ENCODE measurements at regions not wholly inside any gene's neighbourhood (a gene's known extent, or its start where the extent isn't known, plus 50 kb on each side); places are given as distances from the start of the nearest gene placed in this dataset.

- DNase-seq: no peak
- no peaks in the 10 kb centered on the region for H3K9me3 ChIP-seq
- 46 to 59% methylated on average over 4 of the region's 4 CpGs for WGBS, 2 donors
Measured at GRCh38 chr11:96607864-96608558, 218.2 kb downstream of the JRKL start.

GRCh38 chr11:96614101-96614500 lies 224.3 kb downstream of the JRKL start:
- Histone ChIP-seq H3K27me3 (no peaks in the 10 kb centered on the region), H3K4me1 (no peaks in the 10 kb centered on the region), H3K4me3 (no peak overlapping the region), H3K36me3 (no peaks in the 10 kb centered on the region), H3K9me3 (no peaks in the 10 kb centered on the region), H3K27ac (no peak overlapping the region)
- WGBS, 2 donors: 56 to 65% methylated on average over 4 of the region's 4 CpGs
- TF ChIP-seq CTCF (IDR thresholded peaks at IDR 0.05) (no peak), POLR2A (IDR thresholded peaks at IDR 0.05) (no peak)
- no peak for DNase-seq
- intact Hi-C loops (cut with DNase I): no loop called here

More at GRCh38 chr11:96607864-96608558, 218.2 kb downstream of the JRKL start:
- Histone ChIP-seq H3K4me1 (no peaks in the 10 kb centered on the region), H3K36me3 (no peaks in the 10 kb centered on the region), H3K27me3 (no peaks in the 10 kb centered on the region), H3K4me3 (no peak overlapping the region), H3K27ac (no peak overlapping the region)
- TF ChIP-seq CTCF (IDR thresholded peaks at IDR 0.05) (no peak), POLR2A (IDR thresholded peaks at IDR 0.05) (no peak)
- intact Hi-C loops (cut with DNase I): no loop called here

- intact Hi-C loops (cut with DNase I): no loop called here
- H3K36me3 ChIP-seq: no peaks in the 10 kb centered on the region
- DNase-seq: no peak
- no peaks in the 10 kb centered on the region for H3K9me3 ChIP-seq
- H3K27me3 ChIP-seq: no peaks in the 10 kb centered on the region
- H3K4me1 ChIP-seq: no peaks in the 10 kb centered on the region
- WGBS, 2 donors: 50 to 60% methylated on average over 1 to 2 of the region's 4 CpGs
- H3K4me3 ChIP-seq: no peak overlapping the region
- TF ChIP-seq POLR2A (IDR thresholded peaks at IDR 0.05) (no peak), CTCF (IDR thresholded peaks at IDR 0.05) (no peak)
- H3K27ac ChIP-seq: no peak overlapping the region
Measured at GRCh38 chr11:96614846-96615245, 225.0 kb downstream of the JRKL start.

- Histone ChIP-seq H3K27me3 (no peaks in the 10 kb centered on the region), H3K4me1 (no peaks in the 10 kb centered on the region), H3K4me3 (no peak overlapping the region), H3K36me3 (no peaks in the 10 kb centered on the region), H3K9me3 (no peaks in the 10 kb centered on the region), H3K27ac (no peak overlapping the region)
- no peak for DNase-seq
- intact Hi-C loops (cut with DNase I): no loop called here
- WGBS, 2 donors: 48 to 61% methylated on average over 1 of the region's 1 CpG
- TF ChIP-seq POLR2A (IDR thresholded peaks at IDR 0.05): no peak
- no peak for TF ChIP-seq CTCF (IDR thresholded peaks at IDR 0.05)
Measured at GRCh38 chr11:96620464-96621044, 230.7 kb downstream of the JRKL start.

GRCh38 chr11:96621161-96621560 lies 231.3 kb downstream of the JRKL start:
- no peak overlapping the region for H3K27ac ChIP-seq
- no peaks in the 10 kb centered on the region for H3K9me3 ChIP-seq
- intact Hi-C loops (cut with DNase I): no loop called here
- no peaks in the 10 kb centered on the region for H3K27me3 ChIP-seq
- 64 to 89% methylated on average over 1 of the region's 1 CpG for whole genome bisulfite sequencing, 2 donors
- no peaks in the 10 kb centered on the region for H3K4me1 ChIP-seq
- no peak for TF ChIP-seq CTCF (IDR thresholded peaks at IDR 0.05)
- TF ChIP-seq POLR2A (IDR thresholded peaks at IDR 0.05): no peak
- no peaks in the 10 kb centered on the region for H3K36me3 ChIP-seq
- DNase-seq: no peak
- H3K4me3 ChIP-seq: no peak overlapping the region

All from esophagus squamous epithelium (tissue), 5 donors.